Osteocyte (in vitro differentiated cells): ENCODE measurements at regions not wholly inside any gene's neighbourhood (a gene's known extent, or its start where the extent isn't known, plus 50 kb on each side); places are given as distances from the start of the nearest gene placed in this dataset.

Experiments
- DNase-seq: peaks from one replicate; pipeline ENCODE4 v3.0.0; 2021; ENCODE audit warnings: mixed read lengths; ENCODE audit not compliant: unreplicated experiment; ENCODE audit errors: extremely low spot score
- H3K27ac Mint-ChIP-seq: one replicate; pipeline ENCODE4 v1.8.0; 2021; ENCODE audit warnings: mild to moderate bottlenecking, mixed read lengths; ENCODE audit not compliant: unreplicated experiment
- H3K27me3 Mint-ChIP-seq: one replicate; pipeline ENCODE4 v1.8.0; 2021; ENCODE audit warnings: mixed read lengths; ENCODE audit not compliant: unreplicated experiment
- H3K36me3 Mint-ChIP-seq: one replicate; pipeline ENCODE4 v1.8.0; 2021; ENCODE audit warnings: mixed read lengths; ENCODE audit not compliant: unreplicated experiment
- H3K4me1 Mint-ChIP-seq: one replicate; pipeline ENCODE4 v1.8.0; 2021; ENCODE audit warnings: mixed read lengths; ENCODE audit not compliant: unreplicated experiment
- H3K4me3 Mint-ChIP-seq: one replicate; pipeline ENCODE4 v1.8.0; 2021; ENCODE audit warnings: mild to moderate bottlenecking, moderate library complexity, mixed read lengths; ENCODE audit not compliant: unreplicated experiment
- H3K9me3 Mint-ChIP-seq: one replicate; pipeline ENCODE4 v1.8.0; 2021; ENCODE audit warnings: mixed read lengths; ENCODE audit not compliant: unreplicated experiment
- TF ChIP-seq, protein P1 (sequence below): fragments of 200-600 bp; sonication (generic); IDR thresholded peaks from 2 replicates; pipeline ENCODE4 v1.5.0; 2021; ENCODE audit warnings: antibody characterized with exemption, mild to moderate bottlenecking, moderate library complexity

DNA sequence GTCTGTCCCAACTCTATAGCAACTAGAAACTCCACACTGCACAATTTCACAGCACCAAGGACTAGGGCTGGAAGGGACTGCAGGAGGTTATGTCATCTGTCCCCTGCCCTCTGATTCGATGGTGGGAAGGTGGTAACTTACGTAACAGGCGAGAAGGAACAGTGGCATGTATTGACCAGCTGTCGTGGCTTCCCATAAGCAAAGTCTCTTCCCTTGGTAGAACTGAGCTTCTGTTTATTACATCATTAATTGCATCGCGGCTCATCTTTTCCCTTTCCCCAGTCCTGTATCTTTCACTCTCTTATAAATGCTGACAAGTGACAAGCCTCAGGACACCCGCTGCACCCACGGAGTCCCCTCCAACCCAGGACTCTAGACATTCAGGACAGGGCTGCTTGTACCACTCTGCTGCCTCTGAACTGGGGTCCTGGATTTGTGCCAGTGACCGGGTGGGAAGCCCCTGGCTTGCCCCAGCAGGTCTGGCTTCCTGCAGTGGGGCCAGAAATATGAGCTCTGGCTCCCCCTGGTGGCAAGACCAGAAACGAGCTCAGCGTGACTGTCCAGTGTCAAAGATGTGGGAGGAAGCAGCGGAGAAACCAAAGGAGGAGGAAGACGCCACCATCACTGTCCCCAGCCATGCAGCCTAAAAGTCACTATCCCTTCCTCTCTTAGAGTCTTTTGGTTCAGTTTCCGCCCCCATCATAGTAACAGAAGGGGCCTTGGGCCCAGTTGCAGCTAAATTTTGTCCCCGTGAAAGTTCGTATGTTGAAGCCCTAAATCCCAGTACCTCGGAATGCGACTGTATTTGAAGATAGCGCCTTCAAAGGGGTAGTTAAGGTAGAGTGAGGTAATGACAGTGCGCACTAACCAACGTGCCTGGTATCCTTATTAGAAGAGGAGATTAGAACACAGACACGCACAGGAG lies 84.5 kb downstream of the ISX start:
- Mint-ChIP-seq H3K4me1 (no peaks in the 10 kb centered on the region), H3K9me3 (no peaks in the 10 kb centered on the region), H3K27ac (no peak overlapping the region), H3K36me3 (no peaks in the 10 kb centered on the region), H3K4me3 (no peak overlapping the region), H3K27me3 (peaks cover 23% of the 10 kb centered on the region)
- no peak for DNase-seq
- TF ChIP-seq, protein P1, sequence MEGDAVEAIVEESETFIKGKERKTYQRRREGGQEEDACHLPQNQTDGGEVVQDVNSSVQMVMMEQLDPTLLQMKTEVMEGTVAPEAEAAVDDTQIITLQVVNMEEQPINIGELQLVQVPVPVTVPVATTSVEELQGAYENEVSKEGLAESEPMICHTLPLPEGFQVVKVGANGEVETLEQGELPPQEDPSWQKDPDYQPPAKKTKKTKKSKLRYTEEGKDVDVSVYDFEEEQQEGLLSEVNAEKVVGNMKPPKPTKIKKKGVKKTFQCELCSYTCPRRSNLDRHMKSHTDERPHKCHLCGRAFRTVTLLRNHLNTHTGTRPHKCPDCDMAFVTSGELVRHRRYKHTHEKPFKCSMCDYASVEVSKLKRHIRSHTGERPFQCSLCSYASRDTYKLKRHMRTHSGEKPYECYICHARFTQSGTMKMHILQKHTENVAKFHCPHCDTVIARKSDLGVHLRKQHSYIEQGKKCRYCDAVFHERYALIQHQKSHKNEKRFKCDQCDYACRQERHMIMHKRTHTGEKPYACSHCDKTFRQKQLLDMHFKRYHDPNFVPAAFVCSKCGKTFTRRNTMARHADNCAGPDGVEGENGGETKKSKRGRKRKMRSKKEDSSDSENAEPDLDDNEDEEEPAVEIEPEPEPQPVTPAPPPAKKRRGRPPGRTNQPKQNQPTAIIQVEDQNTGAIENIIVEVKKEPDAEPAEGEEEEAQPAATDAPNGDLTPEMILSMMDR = peak; percentile 68

DNA sequence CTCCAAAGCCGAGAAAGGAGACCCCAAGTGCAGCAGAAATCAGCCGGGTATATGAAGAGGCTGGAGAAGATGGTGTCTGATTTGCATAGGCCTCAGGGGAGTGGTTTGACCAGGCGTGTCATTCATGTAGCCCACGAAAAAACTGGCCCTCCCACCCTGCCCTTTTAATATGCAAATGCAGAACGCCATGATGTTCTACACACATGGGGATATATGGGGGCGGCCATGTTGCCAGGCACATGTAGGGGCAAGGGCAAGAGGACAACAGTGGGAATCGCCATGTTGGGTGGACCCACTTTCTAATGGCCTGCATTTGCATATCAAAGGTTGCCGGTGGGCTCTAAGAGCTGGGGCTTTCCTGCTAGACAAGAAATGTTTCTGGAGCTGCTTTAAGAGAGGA lies 86.4 kb downstream of the ISX start:
- DNase-seq = no peak
- no peaks in the 10 kb centered on the region for H3K9me3 Mint-ChIP-seq
- H3K4me1 Mint-ChIP-seq = no peaks in the 10 kb centered on the region
- peaks cover 23% of the 10 kb centered on the region for H3K27me3 Mint-ChIP-seq
- no peak overlapping the region for H3K27ac Mint-ChIP-seq
- H3K4me3 Mint-ChIP-seq = no peak overlapping the region
- H3K36me3 Mint-ChIP-seq = no peaks in the 10 kb centered on the region
- TF ChIP-seq, protein P1 = no peak

DNA sequence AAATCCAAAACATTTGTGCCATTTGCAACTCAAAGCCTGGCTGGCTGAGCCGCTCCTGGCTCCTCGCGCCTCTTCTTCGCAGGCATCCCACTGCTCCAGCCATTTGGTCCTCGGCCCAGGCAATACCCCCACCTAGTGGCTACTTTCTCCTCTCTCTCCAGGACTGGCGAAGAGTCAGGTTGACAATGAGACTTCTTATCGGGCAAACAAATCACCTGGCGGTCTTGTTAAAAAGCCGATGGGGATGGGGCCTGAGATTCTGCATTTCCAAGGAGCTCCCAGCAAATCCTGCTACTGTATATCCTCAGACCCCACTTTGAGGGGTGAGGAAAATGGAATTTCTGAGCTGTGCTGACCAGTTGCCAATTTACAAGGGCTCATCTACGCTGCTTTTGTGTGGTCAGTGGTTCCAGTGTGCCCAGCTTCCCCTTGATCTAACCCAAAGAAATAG lies 89.0 kb downstream of the ISX start:
- Mint-ChIP-seq H3K9me3 (no peaks in the 10 kb centered on the region), H3K36me3 (no peaks in the 10 kb centered on the region), H3K27me3 (peaks cover 28% of the 10 kb centered on the region), H3K4me1 (no peaks in the 10 kb centered on the region), H3K4me3 (no peak overlapping the region), H3K27ac (no peak overlapping the region)
- TF ChIP-seq, protein P1 = peak; percentile 85
- no peak for DNase-seq

DNA sequence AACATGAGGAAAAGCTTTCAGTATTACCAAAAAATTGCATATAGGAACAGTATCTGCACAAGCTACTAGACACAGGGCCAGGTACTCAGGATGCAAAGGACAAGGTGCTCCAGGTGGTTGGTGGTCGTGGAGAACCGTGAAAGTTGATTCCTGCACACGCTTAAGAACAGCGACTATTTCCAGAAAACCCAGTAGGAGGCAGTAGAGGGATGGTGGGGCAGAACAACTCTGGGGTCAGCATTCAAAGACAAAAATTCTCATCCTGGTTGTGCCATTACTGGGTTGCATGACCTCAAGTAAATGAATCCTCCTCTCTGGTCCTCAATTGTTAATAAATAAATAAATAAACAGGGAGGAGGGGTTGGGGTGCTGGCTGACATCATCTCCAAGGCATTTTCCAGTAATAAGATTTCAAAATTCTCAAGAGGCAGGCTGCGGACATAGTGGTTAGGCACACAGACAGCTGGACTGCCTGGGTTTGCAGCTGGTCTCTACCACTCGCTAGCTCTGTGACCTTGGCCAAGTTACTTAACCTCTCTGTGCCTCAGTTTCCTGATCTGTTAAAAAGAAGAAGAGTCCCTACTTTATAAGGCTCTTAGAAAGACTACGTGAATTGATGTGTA lies 89.6 kb downstream of the ISX start:
- Mint-ChIP-seq H3K27me3 (peaks cover 25% of the 10 kb centered on the region), H3K36me3 (no peaks in the 10 kb centered on the region), H3K4me3 (no peak overlapping the region), H3K9me3 (no peaks in the 10 kb centered on the region), H3K27ac (no peak overlapping the region), H3K4me1 (no peaks in the 10 kb centered on the region)
- TF ChIP-seq, protein P1 = no peak
- DNase-seq = no peak

DNA sequence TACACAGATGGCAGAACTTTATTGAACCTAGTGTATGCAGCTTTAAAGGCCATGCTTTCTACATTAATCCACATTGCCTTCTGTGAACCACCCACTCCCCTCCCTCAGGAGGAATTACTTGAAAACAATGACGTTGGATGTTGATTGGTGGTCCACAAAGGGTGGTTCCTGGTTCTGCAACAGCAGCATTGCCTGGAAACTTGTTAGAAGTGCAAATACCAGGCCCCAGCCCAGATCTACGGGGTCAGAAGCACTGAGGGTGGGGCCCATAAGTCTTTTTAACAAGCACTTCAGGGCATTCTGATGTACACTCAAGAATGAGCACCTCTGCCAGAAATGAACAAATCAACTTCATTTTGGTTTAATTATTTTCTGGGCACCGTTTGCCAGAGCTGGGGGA lies 91.0 kb downstream of the ISX start:
- Mint-ChIP-seq H3K27me3 (peaks cover 21% of the 10 kb centered on the region), H3K36me3 (no peaks in the 10 kb centered on the region), H3K9me3 (no peaks in the 10 kb centered on the region), H3K4me3 (no peak overlapping the region), H3K27ac (no peak overlapping the region), H3K4me1 (no peaks in the 10 kb centered on the region)
- TF ChIP-seq, protein P1 = no peak
- DNase-seq = no peak
